ENCODE measurements at regions not wholly inside any gene's neighbourhood (a gene's known extent, or its start where the extent isn't known, plus 50 kb on each side); places are given as distances from the start of the nearest gene placed in this dataset.

GRCh38 chr4:176443646-176444409 is 124.1 kb downstream of the SPCS3 start:
- DNase-seq, result no peak

GRCh38 chr4:176444741-176445140 is 125.0 kb downstream of the SPCS3 start:
- DNase-seq, result no peak

GRCh38 chr4:176448761-176449160 is 129.0 kb downstream of the SPCS3 start:
- no peak for DNase-seq

- DNase-seq, result no peak
These were observed 131.7 kb downstream of the SPCS3 start for GRCh38 chr4:176451443-176451842.

- no peak for DNase-seq
These were observed 133.3 kb downstream of the SPCS3 start for GRCh38 chr4:176453079-176453478.

GRCh38 chr4:176453658-176454057 is 133.9 kb downstream of the SPCS3 start:
- DNase-seq, result no peak

GRCh38 chr4:176464748-176465147 is 145.0 kb downstream of the SPCS3 start:
- no peak for DNase-seq

- no peak for DNase-seq
These were observed 147.2 kb downstream of the SPCS3 start for GRCh38 chr4:176467001-176467400.

GRCh38 chr4:176469546-176469945 is 149.8 kb downstream of the SPCS3 start:
- DNase-seq, result no peak

- DNase-seq, result no peak
These were observed 150.9 kb downstream of the SPCS3 start for GRCh38 chr4:176470671-176471070.

GRCh38 chr4:176475067-176475466 is 155.3 kb downstream of the SPCS3 start:
- DNase-seq, result no peak

- no peak for DNase-seq
These were observed 158.3 kb downstream of the SPCS3 start for GRCh38 chr4:176478076-176478475.

GRCh38 chr4:176479767-176480166 is 160.0 kb downstream of the SPCS3 start:
- DNase-seq, result no peak

GRCh38 chr4:176482972-176483371 is 163.2 kb downstream of the SPCS3 start:
- DNase-seq, result no peak

GRCh38 chr4:176484301-176484984 is 164.7 kb downstream of the SPCS3 start:
- DNase-seq, result no peak

GRCh38 chr4:176489001-176489400 is 169.2 kb downstream of the SPCS3 start:
- no peak for DNase-seq

- DNase-seq, result no peak
These were observed 173.0 kb downstream of the SPCS3 start for GRCh38 chr4:176492646-176493302.

- DNase-seq, result no peak
These were observed 179.0 kb downstream of the SPCS3 start for GRCh38 chr4:176498617-176499256.

- no peak for DNase-seq
These were observed 179.8 kb downstream of the SPCS3 start for GRCh38 chr4:176499518-176499917.

- DNase-seq, result no peak
These were observed 181.1 kb downstream of the SPCS3 start for GRCh38 chr4:176500894-176501293.

- no peak for DNase-seq
These were observed 184.4 kb downstream of the SPCS3 start for GRCh38 chr4:176504118-176504517.

GRCh38 chr4:176507845-176508533 is 188.2 kb downstream of the SPCS3 start:
- no peak for DNase-seq

- no peak for DNase-seq
These were observed 189.1 kb downstream of the SPCS3 start for GRCh38 chr4:176508780-176509331.
